HG03432 (cell line): ENCODE measurements at regions not wholly inside any gene's neighbourhood (a gene's known extent, or its start where the extent isn't known, plus 50 kb on each side); places are given as distances from the start of the nearest gene placed in this dataset.

Experiments
- ATAC-seq: cut with Tn5 transposase; IDR thresholded peaks from one replicate; pipeline ENCODE4 v1.9.1; 2021; ENCODE audit warnings: mild to moderate bottlenecking, moderate library complexity; ENCODE audit not compliant: unreplicated experiment

DNA sequence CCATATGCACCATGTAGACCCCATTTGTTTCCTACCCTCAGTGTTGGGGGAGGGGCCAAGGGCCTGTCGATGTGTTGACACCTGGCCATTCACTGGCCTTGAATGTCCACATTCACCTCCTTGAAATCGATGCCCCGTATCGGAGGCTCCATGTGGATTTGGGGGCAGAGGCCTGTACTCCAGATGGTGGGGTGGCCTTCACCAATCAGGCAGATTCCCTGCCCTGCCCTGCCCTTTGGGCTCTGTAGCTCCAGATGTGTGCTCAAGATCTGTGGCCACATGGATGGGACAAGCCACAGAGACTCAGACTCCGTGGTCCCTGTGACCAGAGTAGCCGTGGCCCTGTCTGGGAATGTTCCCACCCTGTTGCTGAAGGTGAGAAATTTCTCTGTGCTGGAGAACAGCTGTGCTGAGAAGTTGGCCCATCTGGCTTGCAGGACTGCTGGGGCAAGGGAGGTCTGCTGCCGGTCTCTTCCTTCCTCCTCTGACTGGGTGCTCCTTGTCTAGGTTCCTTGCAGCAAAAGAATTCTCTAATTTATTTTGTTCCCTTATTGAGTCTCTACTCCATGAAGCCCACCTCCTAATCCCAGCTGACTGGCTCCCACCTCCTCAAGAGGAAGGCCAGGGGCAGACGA, 221.3 kb downstream of the SEC14L1 start:
- no peak for ATAC-seq

DNA sequence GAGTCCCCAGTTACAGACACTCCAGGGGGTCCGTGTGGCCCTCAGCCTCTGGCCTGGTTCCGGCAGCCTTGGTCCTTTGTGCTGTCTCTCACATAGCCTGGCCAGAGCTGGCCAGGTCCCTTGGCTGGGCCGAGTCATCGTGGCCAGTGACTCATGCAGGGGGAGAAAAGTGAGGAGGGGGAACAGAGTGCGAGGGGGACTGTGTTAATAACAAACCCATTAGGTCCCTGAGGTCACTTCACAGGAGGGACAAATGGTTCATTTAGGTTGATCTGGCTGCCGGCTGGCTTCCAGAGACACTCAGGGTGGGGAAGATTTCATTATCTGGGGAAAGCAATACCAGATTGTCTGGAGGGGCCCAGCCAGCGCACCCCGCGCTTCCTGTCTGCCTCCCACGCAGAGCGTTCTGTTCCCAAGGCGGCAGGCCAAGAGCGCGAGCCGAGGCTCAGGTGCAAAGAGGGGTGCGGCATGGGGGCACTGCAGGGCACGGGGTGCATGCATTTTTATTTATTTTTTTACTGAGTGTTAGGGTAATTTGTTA, 223.1 kb downstream of the SEC14L1 start:
- no peak for ATAC-seq

DNA sequence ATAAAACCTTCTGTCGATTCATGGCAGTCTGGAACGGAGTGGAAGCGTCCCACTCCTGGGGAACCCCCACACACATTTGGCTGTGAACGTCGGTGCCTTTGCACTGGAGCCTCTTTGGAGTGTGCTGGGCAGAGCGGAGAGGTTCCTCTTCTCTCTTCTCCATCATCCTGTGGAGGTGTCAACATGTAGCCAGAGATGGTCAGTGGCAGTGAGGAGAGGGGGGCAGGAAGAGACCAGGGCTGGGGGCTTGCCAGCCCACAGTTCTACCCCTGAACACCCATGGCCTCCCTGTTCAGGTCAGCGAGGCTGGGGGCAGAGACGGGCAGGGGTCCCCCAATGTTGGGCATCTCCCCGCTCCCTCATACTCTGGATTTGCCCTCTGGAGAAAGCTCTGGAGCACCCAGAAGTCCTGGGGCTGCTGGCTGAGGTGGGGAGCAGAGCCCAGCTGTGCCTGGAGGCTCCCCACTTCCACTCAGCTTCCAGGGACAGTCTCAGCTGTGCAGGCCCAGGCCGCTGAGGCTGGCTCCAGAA, 223.7 kb downstream of the SEC14L1 start:
- no peak for ATAC-seq

DNA sequence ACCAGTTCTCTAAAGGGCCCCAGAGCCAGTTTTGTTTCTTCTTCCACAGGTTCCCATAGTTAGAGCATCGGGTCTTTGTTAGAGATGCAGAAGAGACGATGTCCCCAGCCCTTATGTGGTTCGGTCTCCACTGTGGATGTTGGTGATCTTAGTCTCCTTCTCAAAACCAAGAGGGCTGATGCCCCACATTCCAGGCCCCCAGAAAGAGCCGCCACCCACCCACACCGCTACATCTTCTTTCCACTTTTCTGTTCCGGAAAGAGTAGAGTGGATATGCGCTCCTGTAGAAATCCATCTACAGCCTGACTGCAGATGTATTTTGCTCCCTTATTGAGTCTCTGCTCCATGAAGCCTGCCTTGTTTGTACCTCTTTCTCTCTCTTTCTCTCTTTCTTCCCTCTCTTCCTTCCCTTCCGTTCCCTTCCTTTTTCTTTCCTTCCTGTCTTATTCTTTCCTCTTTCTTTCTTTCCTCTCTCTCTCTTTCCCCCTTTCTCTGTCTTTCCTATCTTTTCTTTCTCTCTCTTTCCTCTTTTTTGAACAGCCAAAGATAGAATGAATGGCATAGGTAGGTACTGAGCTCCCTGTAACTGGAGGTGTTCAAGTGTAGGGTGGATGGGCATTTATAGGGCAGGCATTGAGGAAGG, 224.3 kb downstream of the SEC14L1 start:
- ATAC-seq: no peak

DNA sequence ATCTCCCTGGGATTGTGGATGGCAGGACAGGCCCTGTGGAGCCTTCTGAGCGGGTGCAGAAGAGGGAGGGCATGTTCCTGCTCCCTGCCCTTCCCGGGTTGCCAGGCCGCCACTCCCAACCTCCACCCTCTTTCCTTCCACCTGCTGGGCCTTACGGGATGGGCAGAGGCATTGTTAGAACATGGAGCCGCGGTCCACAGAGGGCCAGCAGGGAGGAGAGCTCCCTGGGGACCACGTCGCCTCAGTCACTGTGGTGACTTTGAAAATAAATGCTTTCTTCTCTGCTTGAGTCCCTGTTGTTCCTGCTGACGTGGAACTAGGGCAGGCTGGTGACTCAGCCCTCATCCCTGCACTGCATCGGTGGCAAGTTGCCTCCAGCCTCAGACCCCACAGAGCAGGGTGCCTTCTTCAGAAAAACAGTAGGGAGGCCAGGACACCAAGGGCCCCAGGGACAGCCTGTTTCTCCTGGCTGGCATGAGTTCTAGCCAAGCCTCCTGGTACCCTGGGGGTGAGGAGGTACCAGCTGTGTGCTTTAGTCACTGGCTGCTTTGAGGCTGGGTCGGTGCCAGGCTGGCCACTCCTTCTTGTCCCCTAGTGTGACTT, 224.9 kb downstream of the SEC14L1 start:
- no peak for ATAC-seq

DNA sequence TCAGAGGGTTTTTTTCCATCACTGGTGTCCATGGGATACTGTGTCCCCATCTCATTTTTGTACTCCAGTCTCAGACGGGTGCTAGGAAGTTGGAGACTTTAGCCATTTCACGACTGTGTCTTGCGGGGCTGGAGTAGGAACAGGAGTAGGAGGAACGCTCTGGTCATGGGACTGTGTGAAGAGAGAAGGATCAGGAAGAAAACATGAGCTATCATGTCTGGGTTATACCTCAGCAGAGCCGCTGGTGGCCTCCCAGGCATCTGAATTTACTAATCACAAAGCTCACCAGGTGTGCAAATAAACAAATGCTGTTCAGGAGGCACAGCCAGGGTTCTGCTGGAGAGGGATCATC, 225.4 kb downstream of the SEC14L1 start:
- ATAC-seq: no peak

DNA sequence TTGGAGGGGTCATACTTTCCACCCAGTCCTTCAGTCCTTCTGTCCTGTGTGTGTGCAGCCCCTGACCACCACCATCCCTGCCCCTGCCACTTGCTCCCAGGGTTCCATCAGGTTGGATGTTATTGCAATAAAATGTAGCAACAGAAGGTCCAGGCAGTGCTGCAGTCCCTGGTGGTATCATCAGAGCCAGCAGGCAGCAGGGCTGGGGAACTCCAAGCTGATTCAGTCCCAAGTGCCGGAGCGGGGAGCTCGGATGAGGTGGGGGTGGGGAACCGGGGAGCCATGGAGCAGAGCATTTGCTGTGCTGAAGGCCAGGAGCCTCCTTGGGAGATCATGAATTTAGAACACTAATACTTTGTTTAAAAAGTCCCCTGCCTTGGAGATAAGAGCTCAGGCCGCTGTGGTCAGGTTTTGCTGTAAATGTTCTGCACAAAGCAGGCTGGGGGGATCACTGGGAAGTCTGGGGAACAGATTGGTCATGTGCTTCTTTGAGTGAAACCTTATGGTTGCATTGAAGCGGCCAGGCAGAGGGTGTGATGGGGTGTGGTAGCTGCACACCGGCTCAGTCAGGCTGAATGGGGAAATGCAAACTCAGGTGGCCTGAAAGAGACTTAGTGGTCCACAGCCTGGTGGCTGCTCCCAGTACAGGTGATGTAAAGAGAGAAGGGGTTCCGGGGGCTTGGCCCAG, 225.9 kb downstream of the SEC14L1 start:
- peak; percentile 38 for ATAC-seq

DNA sequence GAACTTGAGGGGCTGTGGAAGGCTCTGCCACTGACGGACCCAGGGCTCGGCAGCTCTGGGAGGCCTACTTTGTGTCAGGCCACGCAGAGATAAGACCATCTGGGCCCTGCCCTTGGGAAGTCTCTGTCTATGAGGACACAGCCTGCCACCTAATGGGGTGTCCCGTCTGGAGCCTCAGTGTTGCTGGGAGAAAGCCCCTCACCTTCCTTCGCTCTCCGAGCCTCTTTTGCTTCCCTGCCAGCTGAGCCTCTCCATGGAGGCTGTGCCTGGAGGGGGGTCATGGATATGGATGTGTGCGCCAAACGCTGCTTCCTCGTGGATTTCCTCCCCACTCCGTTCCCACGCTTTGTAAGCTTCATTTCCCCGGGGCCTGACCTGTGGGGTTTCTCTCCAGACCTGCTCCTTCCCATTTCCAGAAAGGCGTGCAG, 228.8 kb downstream of the SEC14L1 start:
- no peak for ATAC-seq

DNA sequence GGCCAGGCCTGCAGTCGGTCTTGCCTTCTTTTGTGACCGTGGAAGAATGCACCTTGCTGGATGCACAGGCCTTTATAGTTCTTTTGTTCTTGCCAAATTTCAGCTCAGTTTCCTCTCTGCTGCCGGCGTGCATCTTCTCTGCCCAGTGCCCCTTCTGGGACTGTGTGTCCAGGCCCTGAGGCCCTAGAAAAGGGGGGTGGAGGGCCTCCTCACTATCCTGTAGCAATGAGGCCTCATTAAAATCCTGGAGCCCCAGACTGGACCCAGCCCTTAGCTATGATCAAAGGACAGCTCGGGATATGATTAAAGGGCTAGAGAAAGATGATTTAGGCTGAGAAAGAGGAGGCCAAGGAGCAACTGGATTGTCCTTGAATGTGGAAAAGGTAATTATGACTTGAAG, 229.8 kb downstream of the SEC14L1 start:
- ATAC-seq: no peak

DNA sequence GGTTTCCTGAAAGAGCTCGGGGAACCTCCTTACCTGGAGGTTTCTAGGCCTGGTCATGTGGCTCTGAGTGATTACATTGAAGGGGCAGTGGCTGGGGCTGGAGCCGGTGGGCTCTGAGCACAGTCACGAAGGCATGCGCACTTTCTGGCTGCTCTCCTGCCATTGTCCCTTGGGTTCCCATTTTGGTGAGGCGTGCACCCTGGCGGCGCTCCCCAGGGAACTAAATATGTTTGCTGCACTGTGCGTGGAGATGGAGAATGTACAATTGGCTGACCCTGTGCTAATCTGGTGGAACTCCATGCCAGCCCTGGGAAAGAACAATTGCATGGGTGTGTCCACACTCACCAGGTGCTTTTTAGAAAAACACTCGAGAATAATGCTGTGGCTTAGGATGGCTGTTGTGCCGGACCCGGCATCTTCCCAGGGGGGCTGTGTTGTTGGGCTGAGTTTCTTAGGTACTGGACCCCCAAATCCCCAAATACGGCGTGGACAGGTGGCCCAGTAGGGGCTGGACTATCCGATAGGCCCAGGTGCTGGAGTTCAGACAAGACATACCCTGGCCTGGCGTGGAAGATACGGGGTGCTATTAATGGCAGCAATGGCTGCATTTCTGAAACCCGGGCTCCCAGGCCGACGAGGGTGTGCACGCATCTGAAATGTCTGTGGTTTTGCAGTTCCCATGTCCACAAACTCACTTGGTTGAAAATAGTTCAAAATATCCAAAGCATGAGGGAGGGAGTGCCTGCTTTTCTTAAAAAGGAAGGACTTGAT, 230.5 kb downstream of the SEC14L1 start:
- no peak for ATAC-seq

DNA sequence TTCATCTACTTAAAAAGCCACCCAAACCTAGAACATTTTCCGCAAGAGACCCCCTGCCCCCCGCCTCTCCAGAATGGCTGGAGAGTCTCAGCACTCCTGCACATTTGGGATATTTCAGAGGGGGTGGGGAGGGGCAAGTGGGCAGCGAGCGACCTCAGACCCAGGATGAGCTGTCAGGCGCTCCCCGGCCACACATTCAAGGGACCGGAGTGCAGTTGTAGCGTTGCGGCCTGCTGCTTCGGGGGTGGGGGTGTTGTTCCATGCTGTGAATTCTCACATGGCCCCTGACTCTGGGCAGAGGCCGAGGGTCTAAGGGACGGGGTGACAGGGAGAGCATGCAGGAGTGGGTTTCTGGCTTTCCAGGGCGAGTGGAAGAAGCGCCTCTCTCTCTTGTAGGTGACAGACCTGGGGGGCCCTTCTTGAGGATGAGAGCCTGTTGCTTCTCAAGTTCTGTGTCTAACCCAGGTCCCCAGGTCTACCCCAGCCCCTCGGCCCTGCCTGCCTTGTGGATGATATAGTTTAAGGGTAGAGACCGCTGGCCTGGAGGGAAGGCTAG, 231.2 kb downstream of the SEC14L1 start:
- no peak for ATAC-seq

DNA sequence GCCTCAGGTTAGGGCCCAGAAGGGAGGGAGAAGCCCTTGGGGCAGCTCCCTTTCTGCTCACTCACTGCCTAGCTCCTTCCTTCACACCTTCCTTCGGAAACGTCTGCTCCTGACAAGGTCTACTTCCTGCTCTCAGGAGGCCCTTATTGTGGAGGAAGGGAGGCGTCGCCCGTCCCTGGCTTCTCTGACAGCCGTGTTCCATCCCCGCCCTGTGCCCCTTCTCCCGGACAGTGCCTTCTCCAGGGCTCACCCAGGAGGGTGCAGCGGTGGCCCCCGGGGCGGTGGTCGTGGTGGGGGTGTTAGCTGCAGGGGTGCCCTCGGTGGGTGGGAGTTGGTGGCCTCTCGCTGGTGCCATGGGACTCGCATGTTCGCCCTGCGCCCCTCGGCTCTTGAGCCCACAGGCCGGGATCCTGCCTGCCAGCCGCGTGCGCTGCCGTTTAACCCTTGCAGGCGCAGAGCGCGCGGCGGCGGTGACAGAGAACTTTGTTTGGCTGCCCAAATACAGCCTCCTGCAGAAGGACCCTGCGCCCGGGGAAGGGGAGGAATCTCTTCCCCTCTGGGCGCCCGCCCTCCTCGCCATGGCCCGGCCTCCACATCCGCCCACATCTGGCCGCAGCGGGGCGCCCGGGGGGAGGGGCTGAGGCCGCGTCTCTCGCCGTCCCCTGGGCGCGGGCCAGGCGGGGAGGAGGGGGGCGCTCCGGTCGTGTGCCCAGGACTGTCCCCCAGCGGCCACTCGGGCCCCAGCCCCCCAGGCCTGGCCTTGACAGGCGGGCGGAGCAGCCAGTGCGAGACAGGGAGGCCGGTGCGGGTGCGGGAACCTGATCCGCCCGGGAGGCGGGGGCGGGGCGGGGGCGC, 231.9 kb downstream of the SEC14L1 start:
- ATAC-seq: peak; percentile 71

DNA sequence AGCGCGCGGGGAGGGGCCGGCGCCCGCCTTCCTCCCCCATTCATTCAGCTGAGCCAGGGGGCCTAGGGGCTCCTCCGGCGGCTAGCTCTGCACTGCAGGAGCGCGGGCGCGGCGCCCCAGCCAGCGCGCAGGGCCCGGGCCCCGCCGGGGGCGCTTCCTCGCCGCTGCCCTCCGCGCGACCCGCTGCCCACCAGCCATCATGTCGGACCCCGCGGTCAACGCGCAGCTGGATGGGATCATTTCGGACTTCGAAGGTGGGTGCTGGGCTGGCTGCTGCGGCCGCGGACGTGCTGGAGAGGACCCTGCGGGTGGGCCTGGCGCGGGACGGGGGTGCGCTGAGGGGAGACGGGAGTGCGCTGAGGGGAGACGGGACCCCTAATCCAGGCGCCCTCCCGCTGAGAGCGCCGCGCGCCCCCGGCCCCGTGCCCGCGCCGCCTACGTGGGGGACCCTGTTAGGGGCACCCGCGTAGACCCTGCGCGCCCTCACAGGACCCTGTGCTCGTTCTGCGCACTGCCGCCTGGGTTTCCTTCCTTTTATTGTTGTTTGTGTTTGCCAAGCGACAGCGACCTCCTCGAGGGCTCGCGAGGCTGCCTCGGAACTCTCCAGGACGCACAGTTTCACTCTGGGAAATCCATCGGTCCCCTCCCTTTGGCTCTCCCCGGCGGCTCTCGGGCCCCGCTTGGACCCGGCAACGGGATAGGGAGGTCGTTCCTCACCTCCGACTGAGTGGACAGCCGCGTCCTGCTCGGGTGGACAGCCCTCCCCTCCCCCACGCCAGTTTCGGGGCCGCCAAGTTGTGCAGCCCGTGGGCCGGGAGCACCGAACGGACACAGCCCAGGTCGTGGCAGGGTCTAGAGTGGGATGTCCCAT, 232.8 kb downstream of the SEC14L1 start:
- ATAC-seq: peak; percentile 9

DNA sequence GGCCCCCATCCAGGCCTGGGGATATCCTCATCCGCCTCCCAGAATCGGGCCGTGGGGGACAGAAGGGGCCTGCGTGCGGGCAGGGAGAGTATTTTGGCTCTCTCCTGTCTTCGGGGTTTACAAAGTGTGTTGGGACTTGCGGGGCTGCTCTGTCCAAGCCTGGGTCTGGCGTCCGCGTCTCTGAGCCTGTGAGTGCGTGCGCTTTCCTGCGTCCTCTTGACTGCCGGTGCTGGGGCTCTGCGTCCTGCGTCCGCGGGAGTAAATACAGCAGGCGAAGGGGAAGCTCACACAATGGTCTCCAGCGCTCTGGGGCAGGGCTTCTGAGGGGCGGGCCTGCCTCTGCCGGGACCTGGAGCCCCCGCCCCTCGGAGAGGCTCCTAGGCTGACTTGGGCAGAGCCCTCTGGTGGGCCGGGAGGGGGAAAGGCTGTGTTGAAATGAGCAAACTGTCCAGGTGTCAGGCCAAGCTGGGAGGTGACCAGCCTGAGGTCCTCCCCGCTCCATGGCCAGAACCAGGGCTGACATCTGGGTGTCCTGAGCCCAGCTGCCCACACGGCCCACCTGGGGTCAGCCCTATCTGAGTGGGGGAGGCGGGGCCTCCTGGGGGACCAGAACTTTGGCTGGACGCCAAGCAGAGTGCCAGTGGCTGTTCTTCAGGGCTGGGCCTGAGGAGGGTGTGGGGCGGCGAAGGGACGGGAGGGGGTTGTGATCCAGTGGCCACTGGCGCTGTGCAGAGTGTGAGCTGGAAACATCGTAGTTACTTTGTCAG, 233.6 kb downstream of the SEC14L1 start:
- ATAC-seq: no peak

DNA sequence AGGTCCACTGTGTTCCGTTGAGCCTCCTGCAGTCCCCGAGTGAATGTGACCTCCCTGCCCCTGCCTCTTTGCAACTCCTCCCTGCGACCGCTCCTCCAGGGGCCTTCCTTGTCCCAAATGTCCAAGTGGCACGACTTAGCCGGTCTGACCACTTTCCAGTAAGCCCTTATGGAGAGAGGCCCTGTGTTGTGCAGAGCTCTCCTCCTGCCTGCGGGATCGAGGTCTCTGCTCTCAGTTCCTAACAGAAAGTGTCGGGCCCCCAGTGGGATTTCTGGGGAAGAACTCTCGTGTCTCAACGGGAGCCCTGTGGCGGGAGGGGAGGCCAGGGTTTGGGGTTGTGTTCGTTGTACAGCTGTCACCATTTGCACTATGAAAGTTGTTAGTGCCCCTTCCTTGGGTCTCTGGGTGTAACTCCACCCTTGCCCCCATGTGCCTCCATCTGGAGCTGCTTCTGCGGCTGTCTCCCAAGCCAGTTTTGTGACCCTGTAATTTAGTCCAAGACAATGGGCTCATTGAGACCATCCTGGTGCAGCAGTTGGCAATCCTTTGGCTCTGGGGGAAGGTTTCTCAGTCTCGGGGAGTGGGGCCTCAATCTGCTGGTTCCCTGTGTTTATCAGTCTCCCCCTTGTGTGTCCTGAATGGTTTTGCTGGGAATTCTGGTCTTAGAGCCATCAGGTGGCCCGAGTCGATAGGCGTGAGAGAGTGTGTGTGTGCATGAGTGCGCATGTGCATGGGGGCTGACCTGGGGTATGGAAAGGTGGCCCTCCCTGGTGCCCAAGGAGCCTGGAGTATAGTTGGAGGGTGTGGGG, 234.5 kb downstream of the SEC14L1 start:
- ATAC-seq: no peak

DNA sequence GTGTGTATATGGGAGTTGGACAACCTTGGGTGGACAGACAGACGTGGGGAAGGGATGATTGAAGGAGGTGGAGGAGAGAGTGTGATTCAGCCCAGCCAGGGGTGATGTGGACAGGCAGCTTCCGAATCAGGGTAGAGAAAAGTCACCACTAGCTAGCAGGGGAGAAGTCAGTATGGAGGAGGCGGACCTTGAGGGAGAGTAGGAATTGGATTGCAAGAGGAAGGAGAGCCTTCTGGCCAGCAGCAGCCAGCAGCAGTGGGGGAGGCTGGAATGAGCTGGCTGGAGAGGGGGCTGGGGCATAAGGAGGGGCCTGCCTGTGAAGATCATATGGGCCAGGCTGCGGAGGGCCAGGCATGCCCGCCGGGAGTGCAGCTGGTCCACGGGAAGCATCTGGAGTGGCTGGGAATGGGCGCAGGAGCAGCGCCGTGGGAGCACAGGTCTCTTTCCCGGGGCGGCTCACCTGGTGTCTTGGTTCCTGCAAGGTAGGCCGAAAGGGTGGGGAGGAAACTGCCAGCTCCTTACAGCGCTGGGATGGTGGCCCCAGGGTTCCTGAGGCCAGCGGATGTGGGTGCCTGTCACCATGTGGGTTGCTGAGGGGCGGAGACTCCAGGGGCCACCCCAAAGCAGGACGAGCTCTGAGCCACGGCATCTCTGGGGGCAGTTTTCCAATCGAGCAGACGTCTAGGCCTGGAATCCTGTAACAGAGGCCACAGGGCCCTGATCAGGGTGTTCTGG, 235.3 kb downstream of the SEC14L1 start:
- ATAC-seq: no peak
